ENCODE measurements at regions not wholly inside any gene's neighbourhood (a gene's known extent, or its start where the extent isn't known, plus 50 kb on each side); places are given as distances from the start of the nearest gene placed in this dataset.

DNA sequence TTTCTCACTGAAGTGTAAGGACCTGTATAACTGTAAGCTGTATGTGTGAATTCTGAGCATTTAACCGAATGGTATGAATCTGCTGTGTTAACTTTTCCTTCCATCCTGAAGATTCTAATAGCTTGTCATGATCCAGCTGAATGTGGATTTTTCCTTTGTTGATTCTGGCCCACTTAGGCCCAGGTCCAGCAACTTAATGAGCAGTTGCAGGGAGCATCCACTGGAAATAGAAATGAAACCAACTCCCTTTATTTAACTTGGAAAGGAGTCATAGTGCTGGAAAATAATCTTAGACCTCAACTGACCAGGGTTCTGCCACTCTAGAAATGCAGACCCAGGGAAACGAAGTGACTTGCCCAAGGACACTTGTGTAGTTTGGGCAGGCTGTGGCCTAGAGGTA is 142.3 kb upstream of the MTNR1B start (continued):
- TF ChIP-seq, protein P1, sequence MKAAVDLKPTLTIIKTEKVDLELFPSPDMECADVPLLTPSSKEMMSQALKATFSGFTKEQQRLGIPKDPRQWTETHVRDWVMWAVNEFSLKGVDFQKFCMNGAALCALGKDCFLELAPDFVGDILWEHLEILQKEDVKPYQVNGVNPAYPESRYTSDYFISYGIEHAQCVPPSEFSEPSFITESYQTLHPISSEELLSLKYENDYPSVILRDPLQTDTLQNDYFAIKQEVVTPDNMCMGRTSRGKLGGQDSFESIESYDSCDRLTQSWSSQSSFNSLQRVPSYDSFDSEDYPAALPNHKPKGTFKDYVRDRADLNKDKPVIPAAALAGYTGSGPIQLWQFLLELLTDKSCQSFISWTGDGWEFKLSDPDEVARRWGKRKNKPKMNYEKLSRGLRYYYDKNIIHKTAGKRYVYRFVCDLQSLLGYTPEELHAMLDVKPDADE (IDR thresholded peaks at IDR 0.05) = no peak
- TF ChIP-seq JUNB (IDR thresholded peaks at IDR 0.05; ENCODE audit: unreplicated experiment) = no peak
- TF ChIP-seq NANOG (IDR thresholded peaks at IDR 0.05; ENCODE audit: borderline replicate concordance) = no peak
- TF ChIP-seq STAT1 (IDR thresholded peaks at IDR 0.05; ENCODE audit: unreplicated experiment) = no peak
- no peak for TF ChIP-seq POLR2AphosphoS5 (IDR thresholded peaks at IDR 0.05; ENCODE audit: low read depth)
- no peak for TF ChIP-seq EZH2 (IDR thresholded peaks at IDR 0.05; ENCODE audit: low read depth, unreplicated experiment)
- TF ChIP-seq EZH2phosphoT487 (IDR thresholded peaks at IDR 0.05; ENCODE audit: unreplicated experiment) = no peak

DNA sequence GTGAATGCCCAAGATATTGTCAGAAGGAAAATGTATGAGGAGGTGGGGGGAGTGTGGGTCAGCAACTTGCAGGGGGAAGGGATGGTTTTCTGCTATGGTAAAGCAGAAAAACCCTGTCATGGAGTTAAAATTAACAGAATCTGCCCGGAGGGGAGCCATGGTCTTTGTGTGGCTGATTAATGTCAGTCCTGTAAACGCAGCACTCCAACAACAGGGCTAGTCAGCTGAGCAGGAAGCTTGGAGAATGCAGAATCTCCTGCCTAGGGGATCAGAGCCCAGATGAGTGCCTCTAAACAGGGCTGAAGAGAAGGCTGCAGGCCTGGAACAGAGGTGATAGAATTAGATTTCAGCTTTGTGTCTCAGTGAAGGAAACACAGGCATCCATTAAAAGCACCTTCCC is 140.9 kb upstream of the MTNR1B start:
- Mint-ChIP-seq H3K4me3 (no peak overlapping the region), H3K9me3 (no peaks in the 10 kb centered on the region), H3K36me3 (ENCODE audit: low read depth) (peaks cover 21% of the 10 kb centered on the region), H3K27ac (peak overlapping the region; percentile 24; the same call in 1 of the 2 replicates), H3K4me1 (peaks cover 31% of the 10 kb centered on the region), H3K27me3 (ENCODE audit: insufficient read depth, low read depth, poor library complexity) (no peaks in the 10 kb centered on the region)
- ATAC-seq (peak; percentile 80), DNase-seq (ENCODE audit: low spot score) (peak; percentile 33)
- Histone ChIP-seq H3K27me3 (ENCODE audit: insufficient read depth) (no peaks in the 10 kb centered on the region), H3K4me3 (no peak overlapping the region), H2AFZ (no peak overlapping the region), H4K20me1 (replicated peaks; ENCODE audit: insufficient read depth) (no peaks in the 10 kb centered on the region), H3K79me2 (replicated peaks; ENCODE audit: insufficient read depth) (no peaks in the 10 kb centered on the region), H3K4me1 (ENCODE audit: insufficient read depth) (peaks cover 24% of the 10 kb centered on the region), H3K4me2 (peak overlapping the region; percentile 22), H3K36me3 (ENCODE audit: insufficient read depth) (no peaks in the 10 kb centered on the region), H3K27ac (ENCODE audit: low read depth) (peak overlapping the region; percentile 47; the same call in 1 of the 2 replicates), H3F3A (replicated peaks; ENCODE audit: low read depth) (no peaks in the 10 kb centered on the region), H3K9me2 (ENCODE audit: insufficient read depth) (no peaks in the 10 kb centered on the region)
- TF ChIP-seq EZH2 (IDR thresholded peaks at IDR 0.05; ENCODE audit: low read depth, unreplicated experiment) (no peak), NANOG (IDR thresholded peaks at IDR 0.05; ENCODE audit: borderline replicate concordance) (no peak), JUNB (IDR thresholded peaks at IDR 0.05; ENCODE audit: unreplicated experiment) (no peak), POLR2AphosphoS5 (IDR thresholded peaks at IDR 0.05; ENCODE audit: low read depth) (no peak), ZNF114 (CRISPR knock-in tag; IDR thresholded peaks at IDR 0.05) (no peak), STAT1 (IDR thresholded peaks at IDR 0.05; ENCODE audit: unreplicated experiment) (no peak), EZH2phosphoT487 (IDR thresholded peaks at IDR 0.05; ENCODE audit: unreplicated experiment) (no peak), CREB1 (CRISPR knock-in tag; IDR thresholded peaks at IDR 0.05; ENCODE audit: low read depth) (no peak), ZNF331 (CRISPR knock-in tag; IDR thresholded peaks at IDR 0.05; ENCODE audit: low read depth) (no peak)
- TF ChIP-seq, protein P2, sequence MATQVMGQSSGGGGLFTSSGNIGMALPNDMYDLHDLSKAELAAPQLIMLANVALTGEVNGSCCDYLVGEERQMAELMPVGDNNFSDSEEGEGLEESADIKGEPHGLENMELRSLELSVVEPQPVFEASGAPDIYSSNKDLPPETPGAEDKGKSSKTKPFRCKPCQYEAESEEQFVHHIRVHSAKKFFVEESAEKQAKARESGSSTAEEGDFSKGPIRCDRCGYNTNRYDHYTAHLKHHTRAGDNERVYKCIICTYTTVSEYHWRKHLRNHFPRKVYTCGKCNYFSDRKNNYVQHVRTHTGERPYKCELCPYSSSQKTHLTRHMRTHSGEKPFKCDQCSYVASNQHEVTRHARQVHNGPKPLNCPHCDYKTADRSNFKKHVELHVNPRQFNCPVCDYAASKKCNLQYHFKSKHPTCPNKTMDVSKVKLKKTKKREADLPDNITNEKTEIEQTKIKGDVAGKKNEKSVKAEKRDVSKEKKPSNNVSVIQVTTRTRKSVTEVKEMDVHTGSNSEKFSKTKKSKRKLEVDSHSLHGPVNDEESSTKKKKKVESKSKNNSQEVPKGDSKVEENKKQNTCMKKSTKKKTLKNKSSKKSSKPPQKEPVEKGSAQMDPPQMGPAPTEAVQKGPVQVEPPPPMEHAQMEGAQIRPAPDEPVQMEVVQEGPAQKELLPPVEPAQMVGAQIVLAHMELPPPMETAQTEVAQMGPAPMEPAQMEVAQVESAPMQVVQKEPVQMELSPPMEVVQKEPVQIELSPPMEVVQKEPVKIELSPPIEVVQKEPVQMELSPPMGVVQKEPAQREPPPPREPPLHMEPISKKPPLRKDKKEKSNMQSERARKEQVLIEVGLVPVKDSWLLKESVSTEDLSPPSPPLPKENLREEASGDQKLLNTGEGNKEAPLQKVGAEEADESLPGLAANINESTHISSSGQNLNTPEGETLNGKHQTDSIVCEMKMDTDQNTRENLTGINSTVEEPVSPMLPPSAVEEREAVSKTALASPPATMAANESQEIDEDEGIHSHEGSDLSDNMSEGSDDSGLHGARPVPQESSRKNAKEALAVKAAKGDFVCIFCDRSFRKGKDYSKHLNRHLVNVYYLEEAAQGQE (IDR thresholded peaks at IDR 0.05; ENCODE audit: unreplicated experiment) = no peak
- TF ChIP-seq, protein P3, sequence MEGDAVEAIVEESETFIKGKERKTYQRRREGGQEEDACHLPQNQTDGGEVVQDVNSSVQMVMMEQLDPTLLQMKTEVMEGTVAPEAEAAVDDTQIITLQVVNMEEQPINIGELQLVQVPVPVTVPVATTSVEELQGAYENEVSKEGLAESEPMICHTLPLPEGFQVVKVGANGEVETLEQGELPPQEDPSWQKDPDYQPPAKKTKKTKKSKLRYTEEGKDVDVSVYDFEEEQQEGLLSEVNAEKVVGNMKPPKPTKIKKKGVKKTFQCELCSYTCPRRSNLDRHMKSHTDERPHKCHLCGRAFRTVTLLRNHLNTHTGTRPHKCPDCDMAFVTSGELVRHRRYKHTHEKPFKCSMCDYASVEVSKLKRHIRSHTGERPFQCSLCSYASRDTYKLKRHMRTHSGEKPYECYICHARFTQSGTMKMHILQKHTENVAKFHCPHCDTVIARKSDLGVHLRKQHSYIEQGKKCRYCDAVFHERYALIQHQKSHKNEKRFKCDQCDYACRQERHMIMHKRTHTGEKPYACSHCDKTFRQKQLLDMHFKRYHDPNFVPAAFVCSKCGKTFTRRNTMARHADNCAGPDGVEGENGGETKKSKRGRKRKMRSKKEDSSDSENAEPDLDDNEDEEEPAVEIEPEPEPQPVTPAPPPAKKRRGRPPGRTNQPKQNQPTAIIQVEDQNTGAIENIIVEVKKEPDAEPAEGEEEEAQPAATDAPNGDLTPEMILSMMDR (conservative IDR thresholded peaks at IDR 0.05; ENCODE audit: low read depth in 2 of 2) = no peak
- TF ChIP-seq, protein P1 (IDR thresholded peaks at IDR 0.05) = no peak

Data from GM23338 (cell line).